Ascending aorta (tissue), 2 donors: ENCODE measurements at regions not wholly inside any gene's neighbourhood (a gene's known extent, or its start where the extent isn't known, plus 50 kb on each side); places are given as distances from the start of the nearest gene placed in this dataset.

Experiments
- DNase-seq, 2 donors: peaks; one replicate each; pipeline ENCODE4 v3.0.0-alpha.2; 2019; ENCODE audit warnings: low spot score in 2 of 2
- H3K27ac ChIP-seq, 2 donors: fragments of 200-600 bp; sonication (generic); one replicate each; pipeline ENCODE4 v1.5.1; 2016 to 2017; ENCODE audit warnings: mild to moderate bottlenecking in 1 of 2
- H3K27me3 ChIP-seq: fragments of 200-600 bp; sonication (generic); one replicate; pipeline ENCODE4 v1.5.1; 2017
- H3K36me3 ChIP-seq, 2 donors: fragments of 200-600 bp; sonication (generic); one replicate each; pipeline ENCODE4 v1.5.1; 2016
- H3K4me1 ChIP-seq, 2 donors: fragments of 200-600 bp; sonication (generic); one replicate each; pipeline ENCODE4 v1.5.1; 2016 to 2017; ENCODE audit warnings: mild to moderate bottlenecking in 1 of 2
- H3K4me3 ChIP-seq, 2 donors: fragments of 200-600 bp; sonication (generic); one replicate each; pipeline ENCODE4 v1.5.1; 2016 to 2017; ENCODE audit warnings: mild to moderate bottlenecking in 1 of 2
- H3K9me3 ChIP-seq, 2 donors: fragments of 200-600 bp; sonication (generic); one replicate each; pipeline ENCODE4 v1.5.1; 2016
- intact Hi-C: fragments of 100-400 bp; cut with DNase I; formaldehyde crosslinking; loops from one replicate; pipeline ENCODE4 v1.15.1; 2023
- TF ChIP-seq, protein P1 (sequence below), 3 experiments: fragments of 200-600 bp in 2 of 3; fragments of 450-650 bp in 1 of 3; sonication (generic) in 2 of 3; IDR thresholded peaks; one replicate each; pipeline ENCODE4 v1.5.1; 2016 to 2019; ENCODE audit warnings: antibody characterized with exemption in 3 of 3, mild to moderate bottlenecking in 1 of 3, moderate library complexity in 1 of 3

DNA sequence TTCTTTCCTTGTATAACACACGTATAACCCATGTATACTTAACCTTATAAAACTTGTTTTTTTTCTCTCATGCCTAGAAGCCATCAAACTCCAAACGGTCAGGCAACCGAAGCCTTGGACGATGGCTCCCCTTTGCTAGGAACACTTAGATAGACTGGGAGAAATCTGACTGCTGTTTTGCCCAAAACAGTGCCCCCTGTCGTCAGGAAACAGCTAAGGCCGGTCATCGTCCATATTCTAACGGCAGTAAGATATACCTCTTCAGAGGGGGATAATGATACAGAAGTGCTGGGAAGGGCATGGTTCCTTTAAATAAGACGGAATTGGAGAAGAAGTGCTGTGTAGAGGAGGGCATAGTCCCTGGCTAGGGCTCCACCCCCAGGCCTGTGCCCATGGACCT lies 130.5 kb downstream of the SLC41A2 start:
- no peak for DNase-seq
- TF ChIP-seq, protein P1, sequence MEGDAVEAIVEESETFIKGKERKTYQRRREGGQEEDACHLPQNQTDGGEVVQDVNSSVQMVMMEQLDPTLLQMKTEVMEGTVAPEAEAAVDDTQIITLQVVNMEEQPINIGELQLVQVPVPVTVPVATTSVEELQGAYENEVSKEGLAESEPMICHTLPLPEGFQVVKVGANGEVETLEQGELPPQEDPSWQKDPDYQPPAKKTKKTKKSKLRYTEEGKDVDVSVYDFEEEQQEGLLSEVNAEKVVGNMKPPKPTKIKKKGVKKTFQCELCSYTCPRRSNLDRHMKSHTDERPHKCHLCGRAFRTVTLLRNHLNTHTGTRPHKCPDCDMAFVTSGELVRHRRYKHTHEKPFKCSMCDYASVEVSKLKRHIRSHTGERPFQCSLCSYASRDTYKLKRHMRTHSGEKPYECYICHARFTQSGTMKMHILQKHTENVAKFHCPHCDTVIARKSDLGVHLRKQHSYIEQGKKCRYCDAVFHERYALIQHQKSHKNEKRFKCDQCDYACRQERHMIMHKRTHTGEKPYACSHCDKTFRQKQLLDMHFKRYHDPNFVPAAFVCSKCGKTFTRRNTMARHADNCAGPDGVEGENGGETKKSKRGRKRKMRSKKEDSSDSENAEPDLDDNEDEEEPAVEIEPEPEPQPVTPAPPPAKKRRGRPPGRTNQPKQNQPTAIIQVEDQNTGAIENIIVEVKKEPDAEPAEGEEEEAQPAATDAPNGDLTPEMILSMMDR (IDR thresholded peaks at IDR 0.05) = peak in 2 of 3 experiments; percentile 10 to 11
- H3K27me3 ChIP-seq = no peaks in the 10 kb centered on the region
- peaks cover 0 to 14% of the 10 kb centered on the region in 2 donors for H3K9me3 ChIP-seq
- peaks cover 4 to 6% of the 10 kb centered on the region in 2 donors for H3K36me3 ChIP-seq
- no peak overlapping the region for H3K4me3 ChIP-seq
- no peaks in the 10 kb centered on the region for H3K4me1 ChIP-seq
- intact Hi-C loops = no loop called here
- no peak overlapping the region for H3K27ac ChIP-seq

DNA sequence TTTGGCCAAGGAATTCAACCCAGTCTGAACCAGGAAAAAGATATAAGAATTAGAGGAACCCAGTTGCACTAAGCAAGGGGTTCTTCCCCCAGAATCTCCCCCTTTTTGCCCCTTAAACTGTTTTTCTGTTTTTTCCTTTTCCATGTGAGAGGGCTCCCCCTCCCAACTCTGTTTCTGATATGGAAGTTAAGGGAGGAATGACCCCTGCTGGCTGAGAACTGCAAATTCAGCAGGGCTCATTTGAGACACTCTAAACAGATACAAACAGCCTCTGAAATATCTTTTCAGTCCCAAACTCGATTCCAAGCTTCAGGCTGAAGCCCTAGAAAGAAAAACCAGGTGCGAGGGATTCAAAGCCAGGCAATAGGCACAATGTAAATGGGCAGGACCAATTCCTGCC lies 132.7 kb downstream of the SLC41A2 start:
- Histone ChIP-seq H3K9me3 (peaks cover 0 to 14% of the 10 kb centered on the region in 2 donors), H3K27ac (no peak overlapping the region), H3K27me3 (no peaks in the 10 kb centered on the region), H3K4me3 (no peak overlapping the region), H3K4me1 (no peaks in the 10 kb centered on the region), H3K36me3 (peaks cover 4 to 6% of the 10 kb centered on the region in 2 donors)
- TF ChIP-seq, protein P1 (IDR thresholded peaks at IDR 0.05) = no peak
- no peak for DNase-seq
- intact Hi-C loops = no loop called here

DNA sequence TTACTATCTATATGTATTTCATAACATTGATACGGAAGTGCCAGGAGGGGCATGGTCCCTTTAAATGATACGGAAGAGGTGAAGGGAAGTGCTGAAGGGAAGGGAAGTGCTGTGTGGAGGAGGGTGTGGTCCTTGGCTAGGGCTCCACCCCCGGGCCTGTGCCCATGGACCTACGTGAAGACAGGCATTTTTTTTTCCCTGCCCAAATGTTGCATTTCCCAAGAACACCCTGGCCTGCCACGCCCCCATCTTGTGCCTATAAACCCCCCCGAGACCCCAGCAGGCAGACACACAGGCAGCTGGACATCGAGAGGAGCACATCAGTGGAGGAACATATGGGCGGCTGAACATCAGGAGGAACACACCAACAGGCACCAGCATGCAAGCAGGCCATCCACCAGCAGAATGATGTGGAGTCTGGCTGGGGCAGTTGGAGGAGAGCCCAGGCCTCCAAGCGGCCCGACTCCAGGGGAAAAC lies 134.1 kb downstream of the SLC41A2 start:
- Histone ChIP-seq H3K27ac (no peak overlapping the region), H3K27me3 (no peaks in the 10 kb centered on the region), H3K36me3 (peaks cover 8 to 16% of the 10 kb centered on the region in 2 donors), H3K4me1 (no peaks in the 10 kb centered on the region), H3K9me3 (peaks cover 6 to 14% of the 10 kb centered on the region in 2 donors), H3K4me3 (no peak overlapping the region)
- DNase-seq = no peak
- TF ChIP-seq, protein P1 (IDR thresholded peaks at IDR 0.05) = no peak
- intact Hi-C loops = no loop called here

DNA sequence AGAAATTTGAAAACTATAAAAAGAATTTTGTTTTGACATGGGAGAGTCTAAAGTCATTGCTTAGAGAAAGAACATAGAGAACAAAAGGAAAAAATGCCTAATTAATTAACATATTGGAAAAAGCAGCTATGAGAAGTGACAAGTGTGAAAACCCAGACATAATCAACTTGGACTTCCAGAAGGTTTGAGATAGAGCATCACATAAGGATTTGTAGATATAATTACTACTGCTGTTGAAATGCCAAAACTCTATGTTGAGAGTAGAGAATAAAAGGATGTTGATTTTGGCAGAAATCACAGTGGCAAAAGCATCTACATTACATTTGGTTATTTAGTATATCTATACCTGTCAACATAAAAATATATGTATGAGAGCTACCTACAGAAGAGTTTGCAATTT lies 135.1 kb downstream of the SLC41A2 start:
- TF ChIP-seq, protein P1 (IDR thresholded peaks at IDR 0.05) = no peak
- no peaks in the 10 kb centered on the region for H3K4me1 ChIP-seq
- peaks cover 8 to 16% of the 10 kb centered on the region in 2 donors for H3K36me3 ChIP-seq
- no peak overlapping the region for H3K27ac ChIP-seq
- DNase-seq = no peak
- H3K4me3 ChIP-seq = no peak overlapping the region
- no peaks in the 10 kb centered on the region for H3K27me3 ChIP-seq
- intact Hi-C loops = no loop called here
- H3K9me3 ChIP-seq = peaks cover 6 to 14% of the 10 kb centered on the region in 2 donors

DNA sequence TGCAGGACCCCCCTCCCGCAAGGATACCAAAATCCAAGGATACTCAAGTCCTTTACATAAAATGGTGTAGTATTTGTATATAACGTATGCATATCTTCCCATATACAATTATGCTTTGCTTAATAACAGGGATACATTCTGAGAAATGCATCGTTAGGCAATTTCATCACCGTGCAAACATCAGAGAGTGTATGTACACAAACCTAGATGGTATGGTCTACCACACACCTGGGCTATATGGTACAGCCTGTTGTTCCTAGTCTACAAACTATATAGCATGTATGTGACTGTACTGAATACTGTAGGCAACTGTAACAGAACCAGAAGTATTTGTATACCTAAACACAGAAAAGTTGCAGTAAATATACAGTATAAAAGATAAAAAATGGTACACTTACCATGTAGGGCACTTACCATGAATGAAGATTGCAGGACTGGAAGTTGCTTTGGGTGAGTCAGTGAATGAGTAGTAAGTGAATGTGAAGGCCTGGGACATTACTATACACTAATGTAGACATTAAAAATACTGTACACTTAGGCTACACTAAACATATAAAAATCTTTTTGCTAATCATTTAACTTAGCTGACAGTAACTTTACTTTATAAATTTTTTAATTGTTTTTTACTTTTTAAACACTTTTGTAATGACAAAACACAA lies 141.1 kb downstream of the SLC41A2 start:
- no peak overlapping the region for H3K4me3 ChIP-seq
- intact Hi-C loops = no loop called here
- peaks cover 0 to 6% of the 10 kb centered on the region in 2 donors for H3K9me3 ChIP-seq
- H3K4me1 ChIP-seq = no peaks in the 10 kb centered on the region
- H3K27ac ChIP-seq = no peak overlapping the region
- DNase-seq = no peak
- H3K27me3 ChIP-seq = no peaks in the 10 kb centered on the region
- peaks cover 8 to 28% of the 10 kb centered on the region in 2 donors for H3K36me3 ChIP-seq
- TF ChIP-seq, protein P1 (IDR thresholded peaks at IDR 0.05) = no peak
